Heart left ventricle (tissue), 16 donors: ENCODE measurements at regions not wholly inside any gene's neighbourhood (a gene's known extent, or its start where the extent isn't known, plus 50 kb on each side); places are given as distances from the start of the nearest gene placed in this dataset.
"Not testable (repeated sequence)": the region's sequence is repeated elsewhere in the genome, so short reads cannot be mapped to it uniquely, and the experiment has no call there.

ENCODE experiments used
- ATAC-seq, 4 donors: fragments of 200-7000 bp; cut with Tn5 transposase; one replicate each; pipeline ENCODE4 v1.9.1; 2020 to 2022; ENCODE audit warnings: moderate library complexity in 4 of 4, mild to moderate bottlenecking in 3 of 4, moderate number of reproducible peaks in 1 of 4
- DNase-seq, 5 donors: peaks; one replicate each; pipeline ENCODE4 v3.0.0-alpha.2; 2020
- H3K27ac ChIP-seq, 12 donors: fragments of 200-600 bp; sonication (generic) in 4 of 12; one replicate each; pipeline versions ENCODE4 v1.5.0 to v1.8.0; 2016 to 2022; ENCODE audit warnings: mild to moderate bottlenecking in 2 of 12
- H3K27me3 ChIP-seq, 9 donors: fragments of 200-600 bp; sonication (generic) in 2 of 9; one replicate each; pipeline versions ENCODE4 v1.5.1 to v1.8.0; 2016 to 2022; ENCODE audit warnings: mild to moderate bottlenecking in 3 of 9
- H3K36me3 ChIP-seq, 9 donors: fragments of 200-600 bp; sonication (generic) in 2 of 9; one replicate each; pipeline versions ENCODE4 v1.5.0 to v1.8.0; 2018 to 2022; ENCODE audit warnings: mild to moderate bottlenecking in 2 of 9
- H3K4me1 ChIP-seq, 12 donors: fragments of 200-600 bp; sonication (generic) in 4 of 12; one replicate each; pipeline versions ENCODE4 v1.5.0 to v1.8.0; 2016 to 2022; ENCODE audit warnings: mild to moderate bottlenecking in 3 of 12
- H3K4me3 ChIP-seq, 12 donors: fragments of 200-600 bp; sonication (generic) in 4 of 12; one replicate each; pipeline versions ENCODE4 v1.5.0 to v1.8.0; 2017 to 2022; ENCODE audit warnings: mild to moderate bottlenecking in 9 of 12, moderate library complexity in 4 of 12
- H3K9me3 ChIP-seq, 12 donors: fragments of 200-600 bp; sonication (generic) in 4 of 12; one replicate each; pipeline versions ENCODE4 v1.5.0 to v1.8.0; 2016 to 2022; ENCODE audit warnings: mild to moderate bottlenecking in 1 of 12
- CTCF ChIP-seq, 12 donors: fragments of 200-600 bp; sonication (generic) in 4 of 12; IDR thresholded peaks; one replicate each; pipeline versions ENCODE4 v1.5.0 to v1.8.0; 2018 to 2022; ENCODE audit warnings: antibody characterized with exemption in 12 of 12, mild to moderate bottlenecking in 5 of 12
- POLR2A ChIP-seq, 2 donors: fragments of 450-650 bp; IDR thresholded peaks; one replicate each; pipeline ENCODE4 v1.6.1; 2017; ENCODE audit warnings: antibody characterized with exemption in 2 of 2, mild to moderate bottlenecking in 2 of 2, moderate library complexity in 2 of 2
- WGBS, 4 donors: extraction: QIAGEN DNeasy Blood & Tissue Kit in 2 of 4; methylation state at CpG; one replicate each; pipeline versions ENCODE4 v1.1.5 to v1.1.7; 2013 to 2018; 5-methylcytosine and 5-hydroxymethylcytosine counted together
- intact Hi-C, 10 donors: fragments of 100-400 bp; cut with DNase I; formaldehyde crosslinking; loops; one replicate each; pipeline versions ENCODE4 v1.11.1 to v1.14.2; 2022
- donor health status: ischemic (EF 13 %, LVEDD 7.1; RV severe dilation, severe dysfunction).
- donor health status: healthy with polysubstance abuse.
- donor health status: DM: no; HTN: yes; CAD: no.
- donor health status: DM: no; HTN: no; CAD: no.
- donor health status: ischemic (EF 25% LVEDD 6.9; RV normal size, moderate dysfunction).
- donor health status: ischemic (EF 25% LVEDD 5.7; RV mildly dilated, moderate dysfunction).
- donor health status: healthy.
- donor health status: DM: yes; HTN: yes; CAD: no.
- donor health status: ischemic (EF 35%, LVEDD 5.7; RV mildly dilated, moderate dysfunction).
- donor health status: nonischemic (EF 11% LVEDD 7.7; RV severe dilation, severe dysfunction).
- donor health status: DM: yes; HTN: yes; CAD: no.
- donor health status: PGD.
- donor health status: ischemic (EF 29% LVEDD 5.4; RV normal size, mild dysfunction).
- donor health status: nonischemic (EF 23%, LVEDD 6.1; RV moderate dilation, normal function).

- no peak for DNase-seq
- peaks cover 0 to 22% (median 2%) of the 10 kb centered on the region in 12 donors for H3K4me1 ChIP-seq
- intact Hi-C loops, result loop anchor here in 7 of 10 donors (5.0 to 10.0 kb wide), 3 partner anchors 138 to 143 kb away; no protein-coding TSS in a partner anchor
- TF ChIP-seq CTCF (IDR thresholded peaks at IDR 0.05) (no peak), POLR2A (IDR thresholded peaks at IDR 0.05) (no peak)
- H3K27me3 ChIP-seq, result no peaks in the 10 kb centered on the region
- WGBS, 4 donors, result 86 to 88% (median 86%) methylated on average over 31 to 33 of the region's 33 CpGs
- no peaks in the 10 kb centered on the region for H3K9me3 ChIP-seq
- H3K4me3 ChIP-seq, result no peak overlapping the region
- ATAC-seq, result no peak
- H3K36me3 ChIP-seq, result no peaks in the 10 kb centered on the region
- H3K27ac ChIP-seq, result peak overlapping the region in 1 of 12 donors; percentile 30
Measured at GRCh38 chr16:29254676-29255495, 151.6 kb downstream of the NPIPB11 start.

GRCh38 chr16:29253716-29254590 lies 152.6 kb downstream of the NPIPB11 start:
- not testable (repeated sequence) for DNase-seq, H3K27ac ChIP-seq, H3K27me3 ChIP-seq, H3K36me3 ChIP-seq, H3K9me3 ChIP-seq, ATAC-seq, H3K4me3 ChIP-seq
- intact Hi-C loops, result loop anchor here in 3 of 10 donors (10.0 kb wide), 1 partner anchor 139 kb away; no protein-coding TSS in a partner anchor
- WGBS, 4 donors, result 81 to 86% (median 82%) methylated on average over 35 of the region's 35 CpGs
- peaks cover 0 to 28% (median 1%) of the 10 kb centered on the region in 12 donors for H3K4me1 ChIP-seq

GRCh38 chr16:29253066-29253590 lies 153.4 kb downstream of the NPIPB11 start:
- H3K27ac ChIP-seq, DNase-seq, H3K27me3 ChIP-seq, H3K9me3 ChIP-seq, ATAC-seq, H3K36me3 ChIP-seq, H3K4me3 ChIP-seq: not testable (repeated sequence)
- WGBS, 4 donors, result 81 to 100% (median 91%) methylated on average over 1 to 7 of the region's 7 CpGs
- H3K4me1 ChIP-seq, result peaks cover 0 to 36% (median 9%) of the 10 kb centered on the region in 12 donors
- intact Hi-C loops, result loop anchor here in 3 of 10 donors (10.0 kb wide), 1 partner anchor 138 kb away; no protein-coding TSS in a partner anchor

- 96 to 98% (median 97%) methylated on average over 14 of the region's 14 CpGs for WGBS, 4 donors
- intact Hi-C loops, result loop anchor here in 3 of 10 donors (10.0 kb wide), 1 partner anchor 138 kb away; no protein-coding TSS in a partner anchor
- H3K4me1 ChIP-seq, result peaks cover 0 to 37% (median 11%) of the 10 kb centered on the region in 12 donors
Measured at GRCh38 chr16:29252311-29252710, 154.2 kb downstream of the NPIPB11 start.

GRCh38 chr16:29251571-29252011 lies 154.9 kb downstream of the NPIPB11 start:
- intact Hi-C loops, result loop anchor here in 3 of 10 donors (10.0 kb wide), 1 partner anchor 137 kb away; no protein-coding TSS in a partner anchor
- H3K36me3 ChIP-seq, ATAC-seq, H3K27me3 ChIP-seq, DNase-seq, H3K9me3 ChIP-seq, H3K4me3 ChIP-seq: not testable (repeated sequence)
- Histone ChIP-seq H3K27ac (peak overlapping the region in 3 of 12 donors; percentile 19 to 32 (median 19)), H3K4me1 (peaks cover 0 to 33% (median 11%) of the 10 kb centered on the region in 12 donors)
- 75 to 89% (median 82%) methylated on average over 19 to 21 of the region's 21 CpGs for WGBS, 4 donors

More at GRCh38 chr16:29252311-29252710, 154.2 kb downstream of the NPIPB11 start:
- not testable (repeated sequence) for H3K27ac ChIP-seq, DNase-seq, H3K27me3 ChIP-seq, H3K9me3 ChIP-seq, ATAC-seq, H3K4me3 ChIP-seq, H3K36me3 ChIP-seq

- intact Hi-C loops, result loop anchor here in 3 of 10 donors (10.0 kb wide), 1 partner anchor 136 kb away; no protein-coding TSS in a partner anchor
- Histone ChIP-seq H3K4me1 (peaks cover 0 to 27% (median 11%) of the 10 kb centered on the region in 12 donors), H3K27ac (peak overlapping the region in 2 of 12 donors; percentile 13 to 32)
- not testable (repeated sequence) for H3K9me3 ChIP-seq, DNase-seq, H3K27me3 ChIP-seq, H3K36me3 ChIP-seq, ATAC-seq, H3K4me3 ChIP-seq
- WGBS, 4 donors, result 79 to 88% (median 83%) methylated on average over 14 to 16 of the region's 19 CpGs
Measured at GRCh38 chr16:29250923-29251434, 155.5 kb downstream of the NPIPB11 start.

- ATAC-seq, H3K36me3 ChIP-seq, DNase-seq, H3K4me3 ChIP-seq, H3K27me3 ChIP-seq: not testable (repeated sequence)
- Histone ChIP-seq H3K9me3 (peaks cover 0 to 12% (median 0%) of the 10 kb centered on the region in 12 donors), H3K27ac (peak overlapping the region in 1 of 12 donors; percentile 13), H3K4me1 (peaks cover 0 to 25% (median 11%) of the 10 kb centered on the region in 12 donors)
- intact Hi-C loops, result loop anchor here in 3 of 10 donors (10.0 kb wide), 1 partner anchor 136 kb away; no protein-coding TSS in a partner anchor
- WGBS, 4 donors, result 89 to 95% (median 94%) methylated on average over 3 of the region's 3 CpGs
Measured at GRCh38 chr16:29250469-29250868, 156.0 kb downstream of the NPIPB11 start.

- DNase-seq, H3K27me3 ChIP-seq, H3K4me3 ChIP-seq, H3K36me3 ChIP-seq, intact Hi-C loops: not testable (repeated sequence)
- H3K9me3 ChIP-seq, result peaks cover 0 to 12% (median 0%) of the 10 kb centered on the region in 12 donors
- ATAC-seq, result peak in 3 of 4 donors; percentile 30 to 34 (median 33)
- H3K27ac ChIP-seq, result peak overlapping the region in 9 of 12 donors; percentile 46 to 82 (median 76)
- 74 to 79% (median 79%) methylated on average over 5 to 8 of the region's 8 CpGs for WGBS, 4 donors
- H3K4me1 ChIP-seq, result peaks cover 0 to 19% (median 11%) of the 10 kb centered on the region in 12 donors
Measured at GRCh38 chr16:29248940-29249318, 157.6 kb downstream of the NPIPB11 start.
